Small intestine (tissue), 7 donors: ENCODE measurements at regions not wholly inside any gene's neighbourhood (a gene's known extent, or its start where the extent isn't known, plus 50 kb on each side); places are given as distances from the start of the nearest gene placed in this dataset.

Source experiments
- DNase-seq, 2 donors: peaks; one replicate each; pipeline versions ENCODE4 v3.0.0 to v3.0.0-alpha.2; 2013
- FAIRE-seq: peaks from 2 replicates; lab custom pipeline; 2012; peaks lifted over from hg19 to GRCh38; lab: Jason Lieb, UNC
- H3K27ac ChIP-seq, 3 donors: one replicate each; pipeline ENCODE4 v1.5.1; 2013; ENCODE audit warnings: low read length in 2 of 3, mild to moderate bottlenecking in 2 of 3, control low read depth in 1 of 3, inconsistent platforms in 1 of 3, low read depth in 1 of 3, moderate library complexity in 1 of 3
- H3K27me3 ChIP-seq, 3 donors: one replicate each; pipeline ENCODE4 v1.6.1; 2013; ENCODE audit warnings: low read length in 3 of 3, inconsistent platforms in 1 of 3; ENCODE audit not compliant: control insufficient read depth in 3 of 3, insufficient read depth in 3 of 3
- H3K36me3 ChIP-seq, 3 donors: one replicate each; pipeline ENCODE4 v1.6.1; 2013; ENCODE audit warnings: low read length in 3 of 3, inconsistent platforms in 1 of 3, low read depth in 1 of 3, mild to moderate bottlenecking in 1 of 3, moderate library complexity in 1 of 3; ENCODE audit not compliant: control insufficient read depth in 3 of 3, insufficient read depth in 2 of 3
- H3K4me1 ChIP-seq, 3 donors: one replicate each; pipeline ENCODE4 v1.6.1; 2013; ENCODE audit warnings: low read length in 2 of 3, inconsistent platforms in 1 of 3, low read depth in 1 of 3, mild to moderate bottlenecking in 1 of 3, moderate library complexity in 1 of 3; ENCODE audit not compliant: control insufficient read depth in 3 of 3, insufficient read depth in 2 of 3
- H3K4me3 ChIP-seq, 3 donors: one replicate each; pipeline ENCODE4 v1.5.1; 2013; ENCODE audit warnings: low read length in 3 of 3, control low read depth in 1 of 3, inconsistent platforms in 1 of 3, low read depth in 1 of 3, mild to moderate bottlenecking in 1 of 3, moderate library complexity in 1 of 3
- H3K9me3 ChIP-seq, 2 donors: one replicate each; pipeline ENCODE4 v1.6.1; 2013; ENCODE audit warnings: low read depth in 1 of 2, low read length in 1 of 2; ENCODE audit not compliant: control insufficient read depth in 2 of 2, insufficient read depth in 1 of 2
- WGBS, 3 donors: extraction: QIAGEN DNeasy Blood & Tissue Kit; methylation state at CpG; one replicate each; pipeline ENCODE4 v1.1.7; 2013; 5-methylcytosine and 5-hydroxymethylcytosine counted together
- donor health status: healthy with polysubstance abuse.
- donor health status: control.
- donor health status: control.
- donor health status: Bipolar disorder and iron deficiency.
- donor health status: healthy.

- 57 to 67% (median 67%) methylated on average over 8 of the region's 8 CpGs for WGBS, 3 donors
- H3K4me1 ChIP-seq: peaks cover 0 to 2% (median 0%) of the 10 kb centered on the region in 3 donors
- peaks cover 0 to 8% (median 0%) of the 10 kb centered on the region in 3 donors for H3K27me3 ChIP-seq
- no peak overlapping the region for H3K27ac ChIP-seq
- H3K36me3 ChIP-seq: no peaks in the 10 kb centered on the region
- H3K9me3 ChIP-seq: peaks cover 0 to 9% of the 10 kb centered on the region in 2 donors
- DNase-seq: no peak
- no peak for FAIRE-seq
- no peak overlapping the region for H3K4me3 ChIP-seq
These were observed 265.3 kb downstream of the CYP26B1 start for GRCh38 chr2:71882236-71882946.

- no peak for DNase-seq
- no peak overlapping the region for H3K4me3 ChIP-seq
- H3K27me3 ChIP-seq: peaks cover 0 to 7% (median 0%) of the 10 kb centered on the region in 3 donors
- peaks cover 0 to 2% (median 0%) of the 10 kb centered on the region in 3 donors for H3K4me1 ChIP-seq
- 77 to 78% (median 78%) methylated on average over 4 of the region's 4 CpGs for WGBS, 3 donors
- FAIRE-seq: no peak
- no peak overlapping the region for H3K27ac ChIP-seq
- H3K9me3 ChIP-seq: peaks cover 0 to 4% of the 10 kb centered on the region in 2 donors
- H3K36me3 ChIP-seq: no peaks in the 10 kb centered on the region
These were observed 266.6 kb downstream of the CYP26B1 start for GRCh38 chr2:71880846-71881610.

- no peak overlapping the region for H3K27ac ChIP-seq
- DNase-seq (no peak), FAIRE-seq (no peak)
- WGBS, 3 donors: 86 to 92% (median 89%) methylated on average over 3 of the region's 3 CpGs
- no peaks in the 10 kb centered on the region for H3K36me3 ChIP-seq
- H3K4me1 ChIP-seq: peaks cover 0 to 2% (median 0%) of the 10 kb centered on the region in 3 donors
- no peak overlapping the region for H3K4me3 ChIP-seq
- H3K27me3 ChIP-seq: peaks cover 0 to 7% (median 0%) of the 10 kb centered on the region in 3 donors
- H3K9me3 ChIP-seq: no peaks in the 10 kb centered on the region
These were observed 267.4 kb downstream of the CYP26B1 start for GRCh38 chr2:71880287-71880686.

- peaks cover 0 to 2% (median 0%) of the 10 kb centered on the region in 3 donors for H3K4me1 ChIP-seq
- H3K36me3 ChIP-seq: no peaks in the 10 kb centered on the region
- WGBS, 3 donors: 63 to 73% (median 72%) methylated on average over 13 of the region's 13 CpGs
- no peak for DNase-seq
- H3K27ac ChIP-seq: no peak overlapping the region
- FAIRE-seq: no peak
- no peaks in the 10 kb centered on the region for H3K9me3 ChIP-seq
- H3K27me3 ChIP-seq: peaks cover 0 to 7% (median 0%) of the 10 kb centered on the region in 3 donors
- H3K4me3 ChIP-seq: no peak overlapping the region
These were observed 268.0 kb downstream of the CYP26B1 start for GRCh38 chr2:71879509-71880184.

GRCh38 chr2:71878626-71879508 lies 268.8 kb downstream of the CYP26B1 start:
- peaks cover 0 to 7% (median 0%) of the 10 kb centered on the region in 3 donors for H3K27me3 ChIP-seq
- WGBS, 3 donors: 74 to 78% (median 74%) methylated on average over 13 of the region's 13 CpGs

GRCh38 chr2:71877636-71878035 lies 270.0 kb downstream of the CYP26B1 start:
- no peak overlapping the region for H3K4me3 ChIP-seq
- WGBS, 3 donors: 82 to 90% (median 89%) methylated on average over 5 of the region's 5 CpGs
- DNase-seq (no peak), FAIRE-seq (no peak)
- no peak overlapping the region for H3K27ac ChIP-seq
- no peaks in the 10 kb centered on the region for H3K4me1 ChIP-seq
- H3K27me3 ChIP-seq: peaks cover 0 to 7% (median 0%) of the 10 kb centered on the region in 3 donors
- no peaks in the 10 kb centered on the region for H3K36me3 ChIP-seq
- no peaks in the 10 kb centered on the region for H3K9me3 ChIP-seq

More at GRCh38 chr2:71878626-71879508, 268.8 kb downstream of the CYP26B1 start:
- Histone ChIP-seq H3K27ac (no peak overlapping the region), H3K4me3 (no peak overlapping the region), H3K36me3 (no peaks in the 10 kb centered on the region), H3K4me1 (peaks cover 0 to 2% (median 0%) of the 10 kb centered on the region in 3 donors), H3K9me3 (no peaks in the 10 kb centered on the region)
- DNase-seq: no peak
- no peak for FAIRE-seq

GRCh38 chr2:71876542-71877451 lies 270.9 kb downstream of the CYP26B1 start:
- H3K27me3 ChIP-seq: peaks cover 0 to 7% (median 0%) of the 10 kb centered on the region in 3 donors
- no peak overlapping the region for H3K4me3 ChIP-seq
- H3K9me3 ChIP-seq: no peaks in the 10 kb centered on the region
- H3K36me3 ChIP-seq: no peaks in the 10 kb centered on the region
- H3K27ac ChIP-seq: no peak overlapping the region
- H3K4me1 ChIP-seq: no peaks in the 10 kb centered on the region
- 79 to 87% (median 85%) methylated on average over 6 of the region's 6 CpGs for WGBS, 3 donors
- DNase-seq (no peak), FAIRE-seq (no peak)
